ENCODE measurements at regions not wholly inside any gene's neighbourhood (a gene's known extent, or its start where the extent isn't known, plus 50 kb on each side); places are given as distances from the start of the nearest gene placed in this dataset.
A peak's percentile ranks its signal among the peaks of the same experiment; 100 is the strongest.

DNA sequence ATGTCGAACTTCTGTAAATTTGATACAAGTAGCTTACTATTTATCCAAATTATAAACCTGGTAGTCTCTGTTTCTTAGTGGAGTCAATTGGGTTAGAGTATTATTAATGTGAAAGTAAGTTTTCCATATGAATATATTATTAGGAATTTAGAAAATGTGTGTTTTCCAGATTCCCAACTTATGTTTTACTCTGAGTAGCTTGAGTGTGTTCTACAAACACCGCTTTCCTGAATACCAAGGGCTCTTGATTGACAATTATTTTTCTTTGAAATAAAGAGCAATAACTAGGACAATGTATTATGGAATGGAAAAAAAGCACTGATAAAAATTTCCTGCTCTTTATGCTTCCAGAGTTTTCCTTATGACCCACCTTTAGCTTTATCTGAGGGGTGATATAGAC is 233.6 kb downstream of the POSTN start:
- peak in 1 of 2 donors; percentile 29 for DNase-seq (ENCODE audit: low read depth in 2 of 2)

DNA sequence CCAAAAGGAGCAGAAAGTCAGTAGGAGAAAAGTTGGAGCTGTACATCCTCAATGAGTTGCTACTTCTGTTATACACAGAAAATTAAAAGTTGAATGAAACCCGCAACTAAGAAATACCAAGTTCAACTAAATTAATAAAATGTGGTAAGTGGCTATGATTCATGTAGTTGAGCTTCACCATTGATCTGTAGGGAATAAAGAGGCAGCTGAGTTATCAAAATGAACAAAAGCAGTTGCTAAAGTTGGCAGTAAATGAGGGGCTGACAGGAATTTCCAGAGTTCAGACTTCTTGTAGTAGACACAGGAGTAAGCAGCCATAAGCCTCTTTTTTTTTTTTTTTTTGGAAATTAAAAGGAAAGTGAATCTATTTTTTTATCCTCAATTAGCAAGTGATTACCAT is 234.6 kb downstream of the POSTN start:
- DNase-seq (ENCODE audit: low read depth in 2 of 2) = no peak

DNA sequence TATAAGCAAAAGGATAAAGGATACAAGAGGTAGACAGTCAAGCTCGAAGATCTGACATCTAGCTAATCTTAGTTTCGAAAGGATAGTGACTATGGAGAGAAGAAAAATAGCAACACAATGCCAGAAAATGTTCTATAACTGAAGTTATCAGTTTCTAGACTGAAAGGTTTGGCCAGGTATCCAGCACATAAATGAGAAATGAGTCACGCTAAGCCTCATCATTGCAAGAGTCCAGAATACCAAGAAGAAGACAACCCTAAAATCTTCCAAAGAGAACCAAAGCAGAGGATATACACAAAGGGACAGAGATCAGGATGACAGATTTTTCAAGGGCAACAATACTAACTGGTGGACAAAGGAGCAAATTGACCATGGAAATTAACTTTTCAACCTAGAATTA is 237.0 kb downstream of the POSTN start:
- DNase-seq (ENCODE audit: low read depth in 2 of 2) = no peak

DNA sequence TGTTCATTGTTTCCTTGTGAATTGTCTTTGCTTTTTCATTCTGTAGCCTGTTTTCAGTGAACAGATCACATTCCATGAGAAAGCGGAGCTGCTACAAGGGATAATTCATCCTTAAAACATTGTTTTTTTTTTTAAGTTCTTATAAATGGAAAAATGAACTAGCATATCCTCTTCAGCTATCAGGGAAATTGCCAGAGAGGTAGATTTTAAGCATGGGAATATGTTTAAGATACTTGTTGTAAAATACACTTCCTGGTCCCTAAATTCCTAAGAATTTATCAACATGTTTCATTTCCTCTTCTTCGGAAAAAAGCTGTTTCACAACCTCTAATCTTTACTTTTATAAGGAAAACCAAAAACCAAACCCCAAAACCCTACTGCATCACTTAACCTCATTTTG is 238.0 kb downstream of the POSTN start:
- DNase-seq (ENCODE audit: low read depth in 2 of 2) = peak in 1 of 2 donors; percentile 40

DNA sequence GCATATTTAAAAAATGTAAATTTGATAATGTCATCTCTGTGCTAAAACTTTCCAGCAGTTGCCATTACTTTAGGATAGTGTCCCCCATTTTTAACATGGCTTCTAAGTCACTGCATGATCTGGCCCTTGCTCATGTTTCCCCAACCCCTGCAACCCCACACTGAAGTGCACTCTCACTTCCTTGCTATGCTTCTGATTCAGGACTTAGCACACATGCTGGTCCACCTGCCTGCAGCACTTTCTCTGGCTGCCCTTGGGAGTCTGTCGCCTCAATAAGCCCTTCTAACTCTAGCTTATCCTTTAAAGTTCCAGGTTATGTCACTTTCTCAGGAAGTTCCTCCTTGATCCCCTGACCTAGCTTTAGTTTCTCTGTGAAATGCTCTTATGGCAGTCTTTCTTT is 241.0 kb downstream of the POSTN start:
- DNase-seq (ENCODE audit: low read depth in 2 of 2) = no peak

DNA sequence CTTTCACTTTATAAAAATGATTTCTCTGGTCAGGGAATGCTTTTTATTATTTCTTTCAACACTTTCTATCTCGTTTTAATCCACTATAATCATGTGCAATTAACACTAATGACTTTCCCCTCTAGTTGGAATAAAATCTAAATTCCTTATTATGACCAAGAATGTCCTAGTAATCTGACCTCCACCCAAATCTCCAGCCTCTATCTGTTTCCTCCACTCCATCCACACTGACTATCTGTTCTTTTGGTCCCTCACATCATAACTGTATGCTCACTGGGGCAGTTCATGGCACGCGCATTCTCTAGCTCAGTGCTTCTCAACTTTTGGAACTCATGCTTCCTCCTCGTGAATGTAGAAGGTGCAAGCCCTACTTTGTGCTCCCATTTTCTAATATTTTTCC is 244.7 kb downstream of the POSTN start:
- DNase-seq (ENCODE audit: low read depth in 2 of 2) = no peak

DNA sequence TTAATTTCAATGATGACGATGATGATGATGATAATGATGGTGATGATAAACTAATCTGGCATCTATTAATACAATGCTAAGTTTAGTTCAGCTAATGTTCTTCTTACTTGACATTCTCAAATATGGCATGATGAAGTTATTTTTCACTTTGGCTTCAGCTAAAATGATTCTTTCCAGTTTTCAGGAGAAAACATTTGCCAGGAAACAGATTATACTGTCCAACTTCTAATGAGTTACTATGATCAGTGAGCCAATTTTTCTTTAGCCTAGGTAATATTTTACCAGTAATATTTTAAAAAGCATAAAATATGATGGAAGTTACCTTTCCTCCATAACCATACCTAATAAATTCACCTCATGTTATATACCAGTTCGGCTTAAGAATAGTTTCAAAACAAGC is 245.7 kb upstream of the CSNK1A1L start:
- no peak for DNase-seq (ENCODE audit: low read depth in 2 of 2)

DNA sequence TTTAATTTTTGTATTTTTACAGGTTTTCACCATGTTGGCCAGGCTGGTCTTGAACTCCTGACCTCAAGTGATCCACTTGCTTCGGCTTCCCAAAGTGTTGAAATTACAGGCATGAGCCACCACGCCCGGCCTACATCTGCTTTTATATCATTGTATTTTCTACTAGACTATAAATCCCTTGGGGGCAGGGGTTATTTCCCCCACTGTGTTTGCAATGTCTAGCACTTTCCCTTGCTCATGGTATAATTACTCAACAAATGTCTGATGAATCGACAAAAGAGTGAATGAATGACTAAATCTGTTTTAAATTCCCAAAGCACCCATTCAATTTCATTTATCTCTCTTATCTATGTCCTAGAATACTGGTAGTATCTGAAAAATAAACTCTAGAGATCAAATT is 244.5 kb upstream of the CSNK1A1L start:
- DNase-seq (ENCODE audit: low read depth in 2 of 2) = no peak

DNA sequence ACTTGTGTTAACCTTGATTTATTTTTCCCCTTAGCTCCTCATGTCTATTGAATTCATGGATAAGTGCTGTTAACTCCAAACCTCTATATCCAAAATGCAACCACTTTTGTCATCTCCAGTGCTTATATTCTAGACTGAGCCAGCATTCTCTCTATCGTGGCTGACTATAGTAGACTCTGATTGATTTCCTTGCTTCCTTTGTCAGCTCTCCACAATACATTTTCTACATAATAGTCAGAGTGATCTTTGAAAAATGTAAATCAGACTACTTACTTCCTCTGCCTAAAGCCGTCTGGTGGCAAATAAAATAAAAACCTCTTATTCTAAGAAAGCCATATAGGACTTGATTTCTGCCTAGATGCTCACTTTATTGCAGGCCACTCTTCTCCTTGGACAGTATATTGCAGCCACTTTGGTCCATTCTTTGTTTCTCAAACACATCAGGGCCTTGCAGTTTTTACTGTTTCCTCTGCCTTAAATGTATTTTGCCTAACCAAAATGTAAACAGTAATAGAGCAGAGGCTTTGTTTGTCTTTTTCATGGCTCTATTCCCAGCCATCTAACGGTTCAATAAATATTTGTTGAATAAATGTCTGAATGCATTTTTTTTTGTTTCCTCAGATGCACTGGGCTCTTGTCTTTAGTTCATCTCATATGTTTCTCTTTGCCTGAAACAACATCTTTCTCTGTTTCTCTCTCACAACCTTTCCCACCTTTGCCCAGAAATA is 243.6 kb upstream of the CSNK1A1L start:
- no peak for DNase-seq (ENCODE audit: low read depth in 2 of 2)

DNA sequence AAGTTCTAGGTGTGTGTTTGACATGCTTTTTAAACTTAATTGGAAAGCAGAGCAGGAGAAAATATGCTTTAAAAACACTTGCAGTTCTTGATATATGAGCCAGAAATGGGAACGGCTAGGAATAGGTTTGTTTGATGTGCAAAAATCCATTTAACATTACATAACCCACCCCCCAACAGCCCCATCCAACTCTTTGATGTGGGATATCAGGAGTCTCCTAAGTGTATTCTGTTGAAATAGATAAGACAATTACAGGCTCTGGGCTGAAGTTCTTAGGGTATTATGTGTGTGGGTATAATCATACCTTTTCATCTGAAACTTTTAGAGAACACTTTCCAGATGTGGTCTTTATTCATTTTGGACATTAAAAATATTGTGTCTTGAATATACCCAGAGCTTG is 240.4 kb upstream of the CSNK1A1L start:
- no peak for DNase-seq (ENCODE audit: low read depth in 2 of 2)

DNA sequence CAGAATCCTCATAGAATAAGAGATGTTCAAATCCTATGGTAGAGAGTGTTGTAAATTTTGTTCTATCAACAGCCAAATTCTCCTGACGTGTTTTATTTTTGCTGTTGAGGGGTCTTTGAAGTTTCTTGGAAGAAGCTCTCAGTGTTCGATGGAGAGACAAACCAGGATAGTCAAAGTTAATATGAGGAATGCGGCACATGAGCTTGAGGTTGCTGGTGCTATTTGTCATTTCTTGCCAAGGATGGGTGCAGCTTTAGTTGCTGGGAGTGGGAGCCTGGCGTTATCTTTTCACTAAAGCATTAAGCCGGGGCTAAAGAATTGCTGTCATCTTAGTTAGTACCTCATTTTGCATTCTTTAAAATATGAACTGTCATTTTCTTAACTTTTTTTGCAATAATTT is 239.9 kb upstream of the CSNK1A1L start:
- no peak for DNase-seq (ENCODE audit: low read depth in 2 of 2)

DNA sequence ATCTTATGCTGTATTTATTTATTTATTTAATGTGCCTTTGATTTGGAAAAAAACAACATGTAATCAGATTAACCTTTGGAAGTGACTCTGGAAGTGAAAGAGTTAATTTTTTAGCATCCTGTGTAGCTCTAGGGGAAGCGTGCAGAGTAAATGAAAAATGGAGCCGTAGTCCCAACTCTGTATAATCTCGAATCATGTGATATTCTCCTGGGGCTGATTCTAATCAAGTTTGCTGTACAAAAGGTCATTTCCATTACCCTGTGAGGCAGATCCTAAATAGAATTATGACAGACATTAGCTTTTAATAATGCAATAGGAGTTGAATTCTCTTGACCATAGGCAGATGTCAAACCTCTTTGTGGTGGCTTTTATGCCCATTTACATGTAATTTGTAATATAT is 238.6 kb upstream of the CSNK1A1L start:
- peak in 1 of 2 donors; percentile 6 for DNase-seq (ENCODE audit: low read depth in 2 of 2)

DNA sequence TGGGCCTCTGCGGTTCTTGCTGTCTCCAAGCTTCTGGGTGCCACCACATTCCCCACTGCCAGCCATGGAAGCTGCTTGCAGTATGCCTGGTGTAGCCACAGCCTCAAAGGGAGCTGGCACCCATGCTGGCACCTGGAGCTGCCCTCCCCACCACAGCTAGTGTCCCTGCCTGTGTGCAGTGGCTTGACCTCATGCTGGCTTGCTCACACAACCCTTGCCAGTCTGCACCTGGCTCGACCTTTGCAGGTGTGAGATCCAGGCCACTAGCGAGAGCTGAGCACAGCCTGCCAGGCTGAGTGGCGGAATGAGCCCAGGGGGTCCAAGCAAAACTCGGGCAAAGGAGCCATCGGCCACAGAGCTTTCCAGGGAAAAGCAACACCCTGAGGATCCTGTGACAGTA is 236.7 kb upstream of the CSNK1A1L start:
- no peak for DNase-seq (ENCODE audit: low read depth in 2 of 2)

DNA sequence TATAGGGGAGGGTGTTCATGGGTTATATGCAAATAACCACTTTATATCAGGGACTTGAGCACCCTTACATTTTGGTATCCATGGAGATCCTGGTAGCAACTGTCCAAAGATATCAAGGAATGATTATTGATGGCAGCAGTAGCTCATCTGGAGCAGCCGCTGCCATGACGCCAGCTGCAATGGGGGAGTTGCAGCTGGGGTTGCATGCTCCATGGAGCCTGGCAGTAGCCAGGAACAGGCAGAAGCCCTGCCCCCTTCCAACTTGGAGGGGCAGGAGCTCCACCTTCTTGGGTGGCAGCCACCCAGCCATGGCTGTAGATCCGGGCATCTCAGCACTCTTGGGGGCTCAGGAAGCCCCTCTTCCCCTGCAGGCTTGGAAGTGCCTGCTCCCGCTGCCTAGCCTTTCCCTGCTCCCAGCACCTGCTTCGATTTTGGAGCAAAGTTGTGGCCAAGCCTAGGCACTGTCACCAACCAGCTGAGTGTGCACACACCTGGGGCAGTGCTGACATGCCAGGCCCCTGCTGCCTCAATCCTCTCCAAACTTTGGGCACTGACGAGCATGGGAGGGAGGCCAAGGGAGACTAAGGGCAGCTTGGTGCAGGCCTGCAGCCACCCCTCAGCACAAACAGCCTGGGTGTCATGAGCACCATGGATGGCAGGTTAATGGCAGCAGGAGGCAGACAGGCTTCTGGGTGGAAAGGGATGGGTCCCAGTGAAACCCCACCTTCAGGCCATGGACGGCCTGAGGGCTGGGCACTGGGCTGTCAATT is 235.6 kb upstream of the CSNK1A1L start:
- no peak for DNase-seq (ENCODE audit: low read depth in 2 of 2)

DNA sequence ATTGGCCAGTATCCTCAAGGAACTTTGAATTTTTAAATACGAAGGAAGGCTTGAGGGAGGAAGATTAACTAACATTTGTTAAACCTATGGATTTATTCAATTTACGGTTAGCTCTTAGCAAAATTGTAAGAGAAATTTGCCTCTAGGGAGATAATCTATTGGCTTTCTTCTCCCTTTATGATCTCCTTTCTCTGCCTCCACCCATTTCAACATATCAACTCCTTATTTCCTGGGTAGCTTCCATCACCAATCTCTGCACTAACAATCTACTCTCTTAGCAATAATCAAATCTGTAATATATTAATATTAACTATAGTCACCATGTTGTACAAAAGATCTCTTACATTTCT is 233.9 kb upstream of the CSNK1A1L start:
- no peak for DNase-seq (ENCODE audit: low read depth in 2 of 2)

DNA sequence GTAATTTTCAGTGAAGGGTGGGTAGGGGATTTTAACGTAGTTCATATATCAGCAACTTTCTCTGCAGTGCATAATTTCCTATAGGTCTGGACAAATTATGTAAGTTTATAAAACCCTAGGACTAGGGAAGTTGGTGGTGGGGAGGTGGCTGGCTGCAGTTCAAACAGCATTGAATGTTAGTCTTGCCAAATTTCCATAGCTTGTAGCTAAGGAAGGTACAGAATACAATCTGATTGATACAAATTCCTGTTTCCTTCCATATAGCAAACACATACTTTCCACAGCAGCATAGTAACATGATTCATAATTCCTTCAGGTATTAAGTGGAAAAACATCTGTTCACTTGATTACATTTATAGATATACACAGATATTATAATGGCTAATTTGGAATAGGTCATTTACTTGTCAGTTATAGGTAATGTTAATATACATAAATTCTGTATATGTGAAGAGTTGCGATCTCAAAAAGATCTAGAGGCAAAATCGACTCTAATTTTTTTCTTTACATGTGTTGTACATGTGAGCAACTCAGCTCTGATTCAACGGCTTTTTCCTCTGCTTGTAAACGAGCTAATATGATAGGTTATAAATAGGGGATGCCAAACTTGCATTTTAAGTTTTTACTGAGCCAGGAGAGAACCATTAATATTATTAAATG is 233.4 kb upstream of the CSNK1A1L start:
- DNase-seq (ENCODE audit: low read depth in 2 of 2) = peak; percentile 45 to 93

DNA sequence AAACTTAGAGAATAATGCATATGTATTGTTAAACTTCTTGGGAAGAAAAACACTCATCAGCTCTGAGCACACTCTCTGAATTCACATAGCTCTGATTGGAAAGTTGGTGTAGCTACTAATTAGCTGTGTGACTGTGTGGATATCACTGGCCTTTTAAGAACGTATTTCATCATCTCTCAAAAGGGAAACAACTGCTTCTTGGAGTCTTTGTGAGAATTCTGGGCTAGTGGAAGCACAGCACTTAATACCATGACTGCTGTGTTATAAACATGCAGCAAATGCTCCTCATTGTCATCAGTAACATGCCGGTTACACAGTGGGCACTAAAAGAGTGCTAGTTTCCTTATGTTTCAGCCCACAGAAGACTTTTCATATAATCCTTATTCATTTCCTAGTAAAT is 220.9 kb upstream of the CSNK1A1L start:
- DNase-seq (ENCODE audit: low read depth in 2 of 2) = no peak

DNA sequence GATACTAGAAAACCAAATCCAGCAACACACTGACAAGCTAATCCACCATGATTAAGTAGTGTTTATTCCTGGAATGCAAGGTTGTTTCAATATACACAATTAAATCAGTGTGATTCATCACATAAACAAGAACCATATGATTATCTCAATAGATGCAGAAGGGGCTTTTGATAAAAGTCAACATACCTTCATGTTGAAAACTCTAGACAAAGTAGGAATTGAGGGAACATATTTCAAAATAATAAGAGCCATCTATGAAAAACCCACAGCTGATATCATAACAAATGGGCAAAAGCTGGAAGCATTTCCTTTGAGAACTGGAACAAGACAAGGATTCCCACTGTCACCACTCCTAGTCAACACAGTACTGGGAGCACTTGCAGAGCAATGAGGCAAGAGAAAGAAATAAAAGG is 213.6 kb upstream of the CSNK1A1L start:
- no peak for DNase-seq (ENCODE audit: low read depth in 2 of 2)

DNA sequence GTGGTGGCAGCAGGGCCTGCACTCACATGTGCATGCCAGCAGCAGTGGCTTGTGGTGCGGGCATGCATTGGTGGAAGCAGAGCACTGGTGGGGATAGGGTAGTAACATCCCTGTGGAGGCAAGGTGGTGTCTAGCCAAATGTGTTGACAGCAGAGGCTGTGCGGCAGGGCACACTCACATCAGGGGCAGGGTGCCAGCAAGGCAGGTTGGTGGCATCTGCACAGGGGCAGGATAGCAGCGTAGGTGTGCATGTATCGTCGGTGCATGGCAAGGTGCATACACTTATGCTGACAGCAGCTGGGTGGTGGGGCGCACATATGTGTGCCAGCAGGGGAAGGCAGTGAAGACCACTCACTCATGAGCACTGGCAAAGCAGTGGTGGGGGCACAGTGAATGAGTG is 211.5 kb upstream of the CSNK1A1L start:
- no peak for DNase-seq (ENCODE audit: low read depth in 2 of 2)

DNA sequence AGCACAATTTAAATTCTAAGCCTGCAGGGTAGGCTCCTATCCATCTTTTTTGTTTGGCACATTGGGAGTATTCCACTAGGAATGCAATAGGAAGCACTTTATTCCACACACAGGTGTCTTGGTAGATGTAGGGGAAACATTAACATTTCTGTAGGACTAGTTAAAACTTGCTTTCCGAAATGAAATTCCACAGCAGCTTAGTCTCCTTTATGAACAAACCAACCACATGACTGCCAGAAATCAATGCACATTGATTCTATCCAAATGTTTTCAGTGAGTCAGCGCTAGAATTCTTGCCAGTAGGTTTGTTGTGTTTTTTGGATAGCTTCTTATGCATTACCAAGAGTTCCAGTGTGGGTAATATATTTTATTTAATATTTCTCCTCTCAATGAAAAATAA is 207.9 kb upstream of the CSNK1A1L start:
- DNase-seq (ENCODE audit: low read depth in 2 of 2) = no peak

DNA sequence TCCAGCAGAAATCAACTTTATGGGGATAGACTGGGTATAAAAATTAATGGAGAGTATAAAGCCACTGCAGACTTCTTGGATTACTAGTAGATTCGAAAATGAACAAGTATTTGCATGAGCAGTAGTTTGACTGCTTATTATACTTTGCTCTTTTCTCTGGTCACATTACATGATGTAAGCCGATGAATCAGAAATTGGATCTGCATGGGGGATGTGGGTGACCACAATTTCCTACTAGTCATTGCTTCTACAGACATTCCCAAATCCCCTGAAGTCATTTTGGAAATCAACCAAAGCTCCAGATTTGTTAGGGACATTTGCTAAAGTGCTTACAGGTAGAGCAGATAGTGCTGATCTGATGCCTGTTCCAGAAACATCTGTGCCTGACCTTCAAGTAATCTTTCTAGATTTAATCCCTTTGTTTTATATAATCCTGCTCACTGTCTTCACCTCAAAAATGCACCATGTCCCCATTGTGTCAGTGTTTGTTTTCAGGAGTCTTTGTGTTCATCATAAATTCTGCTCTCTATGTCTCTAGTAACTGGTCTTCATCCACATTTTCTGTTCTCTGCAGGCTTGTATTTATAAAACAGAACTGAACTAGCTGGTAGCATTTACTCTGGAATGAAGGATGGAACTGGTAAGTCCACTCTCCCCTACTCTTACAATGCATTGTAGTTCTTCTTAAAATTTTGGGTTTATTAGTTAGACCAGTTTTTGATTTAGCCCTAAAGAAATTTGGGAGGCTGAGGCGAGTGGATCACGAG is 201.5 kb upstream of the CSNK1A1L start:
- peak; percentile 39 to 87 for DNase-seq (ENCODE audit: low read depth in 2 of 2)

DNA sequence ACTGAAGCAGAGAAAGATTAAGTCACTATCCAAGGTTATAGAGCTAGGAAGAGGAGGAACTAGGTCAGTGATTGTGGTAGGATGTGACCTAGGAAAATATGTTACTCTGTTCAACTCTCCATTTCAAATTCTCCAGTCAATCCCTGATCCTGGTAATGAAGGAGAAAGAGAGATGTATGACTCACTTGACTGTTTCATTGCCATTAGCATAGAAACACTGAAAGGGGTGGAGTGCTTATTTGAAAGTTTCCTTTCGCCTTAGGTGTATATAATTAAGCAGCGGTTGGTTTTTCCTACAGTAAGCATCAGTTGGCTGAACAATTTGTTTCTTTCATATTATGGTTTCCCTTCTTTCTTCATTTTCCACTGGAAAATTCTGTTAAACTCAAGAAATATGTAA is 198.1 kb upstream of the CSNK1A1L start:
- DNase-seq (ENCODE audit: low read depth in 2 of 2) = no peak

Measured in lung microvascular endothelial cell (primary cell).